H1 (cell line): ENCODE measurements at regions not wholly inside any gene's neighbourhood (a gene's known extent, or its start where the extent isn't known, plus 50 kb on each side); places are given as distances from the start of the nearest gene placed in this dataset.

Experiments
- JUN ChIP-seq: IDR thresholded peaks from 2 replicates; pipeline ENCODE4 v1.6.1; 2011; ENCODE audit warnings: low read depth, mild to moderate bottlenecking, improper control_type of control experiment, low read length
- RNF2 ChIP-seq: fragments of 200-900, 300-1000 bp; sonication (generic); IDR thresholded peaks from 2 replicates; pipeline ENCODE4 v1.7.1; 2016; ENCODE audit warnings: borderline replicate concordance, low read depth, mild to moderate bottlenecking, antibody characterized with exemption, low read length; ENCODE audit not compliant: poor library complexity, severe bottlenecking; ENCODE audit errors: missing control alignments
- SP4 ChIP-seq: IDR thresholded peaks from 2 replicates; pipeline ENCODE4 v1.6.1; 2012; ENCODE audit warnings: low read length, inconsistent platforms
- YY1 ChIP-seq: IDR thresholded peaks from 2 replicates; pipeline ENCODE4 v1.6.1; 2011; ENCODE audit warnings: low read depth, mild to moderate bottlenecking, low read length

GRCh38 chr10:7025296-7025695 is 385.5 kb downstream of the SFMBT2 start (continued):
- TF ChIP-seq RNF2, result no peak
- TF ChIP-seq YY1, result no peak
- TF ChIP-seq SP4, result no peak
- TF ChIP-seq JUN, result no peak
